Aorta (tissue), 5 donors: ENCODE measurements at regions not wholly inside any gene's neighbourhood (a gene's known extent, or its start where the extent isn't known, plus 50 kb on each side); places are given as distances from the start of the nearest gene placed in this dataset.

Experiments
- ATAC-seq: fragments of 200-7000 bp; cut with Tn5 transposase; one replicate; pipeline ENCODE4 v1.9.1; 2022; ENCODE audit warnings: moderate library complexity; ENCODE audit not compliant: low FRiP score
- DNase-seq, 2 donors: peaks; one replicate each; pipeline ENCODE4 v3.0.0-alpha.2; 2020
- H3K27ac ChIP-seq, 2 donors: one replicate each; pipeline ENCODE4 v1.5.1; 2013; ENCODE audit warnings: low read length in 2 of 2, mild to moderate bottlenecking in 2 of 2, moderate library complexity in 2 of 2, control low read depth in 1 of 2, inconsistent platforms in 1 of 2, low read depth in 1 of 2
- H3K27me3 ChIP-seq, 2 donors: one replicate each; pipeline ENCODE4 v1.6.1; 2013; ENCODE audit warnings: control low read depth in 1 of 2, low read length in 1 of 2, mild to moderate bottlenecking in 1 of 2, moderate library complexity in 1 of 2; ENCODE audit not compliant: insufficient read depth in 2 of 2, control insufficient read depth in 1 of 2
- H3K36me3 ChIP-seq, 2 donors: one replicate each; pipeline ENCODE4 v1.6.1; 2013; ENCODE audit warnings: control low read depth in 1 of 2, low read length in 1 of 2, mild to moderate bottlenecking in 1 of 2; ENCODE audit not compliant: insufficient read depth in 2 of 2, control insufficient read depth in 1 of 2
- H3K4me1 ChIP-seq, 2 donors: one replicate each; pipeline ENCODE4 v1.6.1; 2013; ENCODE audit warnings: low read length in 2 of 2, control low read depth in 1 of 2, mild to moderate bottlenecking in 1 of 2, moderate library complexity in 1 of 2; ENCODE audit not compliant: insufficient read depth in 2 of 2, control insufficient read depth in 1 of 2
- H3K4me3 ChIP-seq, 2 donors: one replicate each; pipeline ENCODE4 v1.5.1; 2013; ENCODE audit warnings: low read length in 2 of 2, control low read depth in 1 of 2, mild to moderate bottlenecking in 1 of 2
- H3K9me3 ChIP-seq: one replicate; pipeline ENCODE4 v1.6.1; 2013; ENCODE audit warnings: mild to moderate bottlenecking, low read length; ENCODE audit not compliant: control insufficient read depth
- WGBS, 2 donors: extraction: QIAGEN DNeasy Blood & Tissue Kit; methylation state at CpG; one replicate each; pipeline ENCODE4 v1.1.7; 2013; 5-methylcytosine and 5-hydroxymethylcytosine counted together
- intact Hi-C, 2 donors: fragments of 100-400 bp; cut with DNase I; formaldehyde crosslinking; loops; one replicate each; pipeline versions ENCODE4 v1.14.2 to v1.15.0; 2022
- donor health status: healthy with polysubstance abuse.
- donor health status: Bipolar disorder and iron deficiency.
- donor health status: DM: no; HTN: no; CAD: no.
- donor health status: DM: no; HTN: no; CAD: no.
- donor health status: DM: yes; HTN: yes; CAD: no.

GRCh38 chr2:10238991-10239485 lies 63.7 kb upstream of the HPCAL1 start:
- intact Hi-C loops: no loop called here
- no peak overlapping the region for H3K4me3 ChIP-seq
- DNase-seq (peak; percentile 22 to 53), ATAC-seq (no peak)
- H3K9me3 ChIP-seq: no peaks in the 10 kb centered on the region
- no peaks in the 10 kb centered on the region for H3K36me3 ChIP-seq
- H3K27ac ChIP-seq: no peak overlapping the region
- H3K27me3 ChIP-seq: no peaks in the 10 kb centered on the region
- WGBS, 2 donors: 90 to 91% methylated on average over 13 of the region's 13 CpGs
- no peaks in the 10 kb centered on the region for H3K4me1 ChIP-seq

GRCh38 chr2:10239561-10239967 lies 63.1 kb upstream of the HPCAL1 start:
- no peak overlapping the region for H3K27ac ChIP-seq
- DNase-seq (peak; percentile 18 to 48), ATAC-seq (no peak)
- H3K27me3 ChIP-seq: no peaks in the 10 kb centered on the region
- no peaks in the 10 kb centered on the region for H3K9me3 ChIP-seq
- no peaks in the 10 kb centered on the region for H3K36me3 ChIP-seq
- intact Hi-C loops: no loop called here
- 79 to 80% methylated on average over 14 of the region's 14 CpGs for WGBS, 2 donors
- no peak overlapping the region for H3K4me3 ChIP-seq
- no peaks in the 10 kb centered on the region for H3K4me1 ChIP-seq

DNA sequence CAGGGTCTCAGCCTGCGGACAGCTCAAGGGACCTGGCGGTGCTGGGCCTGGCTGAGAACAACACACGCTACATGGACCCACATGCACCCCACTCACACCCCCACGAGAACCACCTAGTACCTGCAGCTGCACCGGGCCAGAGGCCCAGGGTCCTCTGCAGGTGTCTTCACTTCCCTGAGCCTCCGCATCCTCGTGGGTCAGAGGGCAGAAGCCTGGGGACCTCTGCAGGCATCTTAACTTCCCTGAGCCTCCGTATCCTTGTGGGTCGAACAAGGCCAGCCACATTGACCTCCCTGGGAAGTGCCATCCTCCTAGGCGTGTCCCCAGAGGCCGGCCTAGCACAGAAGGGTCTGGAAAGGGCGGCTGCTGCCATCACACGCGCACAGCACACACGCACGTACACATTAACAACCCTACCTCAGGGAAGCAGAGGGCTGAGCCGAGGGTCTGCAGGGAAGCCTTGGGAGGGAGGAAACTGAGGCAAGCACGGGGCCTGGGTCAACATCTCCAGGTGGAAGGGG lies 62.5 kb upstream of the HPCAL1 start:
- H3K27ac ChIP-seq: no peak overlapping the region
- intact Hi-C loops: no loop called here
- no peaks in the 10 kb centered on the region for H3K4me1 ChIP-seq
- no peaks in the 10 kb centered on the region for H3K9me3 ChIP-seq
- H3K4me3 ChIP-seq: no peak overlapping the region
- ATAC-seq: no peak
- H3K27me3 ChIP-seq: no peaks in the 10 kb centered on the region
- peak; percentile 17 to 41 for DNase-seq
- H3K36me3 ChIP-seq: no peaks in the 10 kb centered on the region
- 92 to 94% methylated on average over 18 of the region's 18 CpGs for WGBS, 2 donors

DNA sequence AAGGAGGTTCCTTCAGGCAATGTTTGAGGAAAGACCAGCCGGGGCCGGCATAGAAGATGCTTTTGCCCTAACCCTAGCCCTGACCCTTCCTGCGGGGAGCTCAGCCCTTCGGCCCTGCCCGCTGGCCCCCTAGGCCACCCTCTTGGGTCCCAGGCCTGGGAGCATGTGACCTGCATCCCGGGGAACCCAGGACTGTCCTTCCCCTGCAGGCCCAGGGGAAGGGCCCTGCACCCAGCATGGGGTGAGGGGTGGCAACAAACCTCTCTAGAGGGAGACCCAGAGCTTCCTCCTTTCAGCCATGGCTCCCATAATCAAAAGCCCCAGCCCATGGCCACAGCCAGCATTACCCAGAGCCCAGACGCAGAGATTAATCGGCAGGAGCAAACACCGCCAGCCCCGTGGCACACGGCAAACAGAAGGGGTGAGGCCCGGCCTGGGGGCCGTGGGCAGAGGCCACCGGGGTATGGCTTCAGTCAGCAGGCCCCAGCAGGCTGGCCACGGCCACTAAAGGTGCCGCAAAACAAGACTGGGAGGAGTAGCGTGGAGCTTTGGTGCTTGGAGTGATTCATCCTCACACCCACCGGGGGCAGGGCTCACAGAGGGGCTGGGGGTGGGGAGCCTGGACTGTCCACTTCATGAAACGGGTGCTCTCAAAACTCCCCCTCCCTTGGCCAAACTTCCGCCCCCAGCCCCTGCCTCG lies 61.6 kb upstream of the HPCAL1 start:
- 93 to 95% methylated on average over 21 of the region's 21 CpGs for WGBS, 2 donors
- H3K27me3 ChIP-seq: no peaks in the 10 kb centered on the region
- H3K4me3 ChIP-seq: no peak overlapping the region
- intact Hi-C loops: no loop called here
- peak; percentile 32 to 46 for DNase-seq
- no peaks in the 10 kb centered on the region for H3K9me3 ChIP-seq
- no peaks in the 10 kb centered on the region for H3K36me3 ChIP-seq
- ATAC-seq: no peak
- no peaks in the 10 kb centered on the region for H3K4me1 ChIP-seq
- H3K27ac ChIP-seq: no peak overlapping the region

GRCh38 chr2:10241641-10242430 lies 60.9 kb upstream of the HPCAL1 start:
- Histone ChIP-seq H3K4me3 (no peak overlapping the region), H3K4me1 (no peaks in the 10 kb centered on the region), H3K9me3 (no peaks in the 10 kb centered on the region), H3K27me3 (no peaks in the 10 kb centered on the region), H3K27ac (no peak overlapping the region), H3K36me3 (no peaks in the 10 kb centered on the region)
- intact Hi-C loops: no loop called here
- no peak for ATAC-seq
- DNase-seq: peak; percentile 39 to 65
- 93 to 94% methylated on average over 20 of the region's 20 CpGs for WGBS, 2 donors

- Histone ChIP-seq H3K4me3 (no peak overlapping the region), H3K27ac (no peak overlapping the region), H3K4me1 (no peaks in the 10 kb centered on the region), H3K36me3 (no peaks in the 10 kb centered on the region), H3K9me3 (no peaks in the 10 kb centered on the region), H3K27me3 (no peaks in the 10 kb centered on the region)
- ATAC-seq (no peak), DNase-seq (peak; percentile 15 to 48)
- WGBS, 2 donors: 97 to 98% methylated on average over 15 of the region's 15 CpGs
- intact Hi-C loops: no loop called here
Measured at GRCh38 chr2:10242451-10242850, 60.3 kb upstream of the HPCAL1 start.

- peak; percentile 26 to 70 for DNase-seq
- Histone ChIP-seq H3K4me1 (no peaks in the 10 kb centered on the region), H3K9me3 (no peaks in the 10 kb centered on the region), H3K27ac (no peak overlapping the region), H3K36me3 (no peaks in the 10 kb centered on the region), H3K4me3 (no peak overlapping the region), H3K27me3 (no peaks in the 10 kb centered on the region)
- no peak for ATAC-seq
- WGBS, 2 donors: 90% methylated on average over 28 of the region's 28 CpGs
- intact Hi-C loops: no loop called here
Measured at GRCh38 chr2:10242998-10243925, 59.4 kb upstream of the HPCAL1 start.

DNA sequence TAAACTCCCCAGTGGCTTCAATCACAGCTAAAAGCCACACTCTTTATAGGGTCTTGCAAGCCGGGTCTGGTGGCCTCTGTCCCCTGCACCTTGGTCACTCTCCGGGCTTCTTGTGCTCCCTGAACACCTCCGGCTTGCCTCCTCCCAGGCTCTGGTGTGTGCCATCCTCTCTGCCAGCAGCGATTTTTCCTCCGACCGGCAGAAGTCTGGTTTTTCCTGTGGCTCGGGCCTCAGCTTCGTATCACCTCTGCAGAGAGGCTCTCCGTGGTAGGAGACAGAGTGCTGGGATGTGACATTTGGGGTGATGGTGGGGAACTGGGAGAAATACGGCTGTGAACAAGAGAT lies 58.8 kb upstream of the HPCAL1 start:
- intact Hi-C loops: no loop called here
- ATAC-seq (no peak), DNase-seq (peak; percentile 30 to 59)
- Histone ChIP-seq H3K4me3 (no peak overlapping the region), H3K27ac (no peak overlapping the region), H3K9me3 (no peaks in the 10 kb centered on the region), H3K4me1 (no peaks in the 10 kb centered on the region), H3K27me3 (no peaks in the 10 kb centered on the region), H3K36me3 (no peaks in the 10 kb centered on the region)
- 89% methylated on average over 10 of the region's 10 CpGs for WGBS, 2 donors
